Activated T-helper 1 cell treated with anti-CD3 and anti-CD28 coated beads, Interleukin-2, amount 50 U/mL, for 16 hours (primary cell): ENCODE measurements at regions not wholly inside any gene's neighbourhood (a gene's known extent, or its start where the extent isn't known, plus 50 kb on each side); places are given as distances from the start of the nearest gene placed in this dataset.

Source experiments
- DNase-seq, 2 donors: peaks; one replicate each; pipeline ENCODE4 v3.0.0-alpha.2; 2020; ENCODE audit warnings: low read depth in 1 of 2, low spot score in 1 of 2

DNA sequence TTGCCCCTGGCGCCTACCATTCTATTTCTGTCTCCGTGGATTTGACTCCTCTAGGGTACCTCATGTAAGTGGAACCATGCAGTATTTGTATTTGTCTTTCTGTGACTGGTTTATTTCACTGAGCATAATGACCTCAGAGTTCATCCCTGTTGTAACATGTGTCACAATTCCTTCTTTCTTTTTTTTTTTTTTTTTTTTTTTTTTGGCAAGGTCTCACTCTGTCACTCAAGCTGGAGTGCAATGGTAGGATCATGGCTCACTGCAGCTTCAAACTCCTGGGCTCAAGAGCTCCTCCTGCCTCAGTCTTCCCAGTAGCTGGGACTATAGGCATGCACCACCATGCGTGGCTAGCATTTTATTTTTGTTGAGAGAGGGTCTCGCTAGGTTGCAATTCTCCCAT is 74.0 kb upstream of the SEPTIN5 start:
- no peak for DNase-seq

DNA sequence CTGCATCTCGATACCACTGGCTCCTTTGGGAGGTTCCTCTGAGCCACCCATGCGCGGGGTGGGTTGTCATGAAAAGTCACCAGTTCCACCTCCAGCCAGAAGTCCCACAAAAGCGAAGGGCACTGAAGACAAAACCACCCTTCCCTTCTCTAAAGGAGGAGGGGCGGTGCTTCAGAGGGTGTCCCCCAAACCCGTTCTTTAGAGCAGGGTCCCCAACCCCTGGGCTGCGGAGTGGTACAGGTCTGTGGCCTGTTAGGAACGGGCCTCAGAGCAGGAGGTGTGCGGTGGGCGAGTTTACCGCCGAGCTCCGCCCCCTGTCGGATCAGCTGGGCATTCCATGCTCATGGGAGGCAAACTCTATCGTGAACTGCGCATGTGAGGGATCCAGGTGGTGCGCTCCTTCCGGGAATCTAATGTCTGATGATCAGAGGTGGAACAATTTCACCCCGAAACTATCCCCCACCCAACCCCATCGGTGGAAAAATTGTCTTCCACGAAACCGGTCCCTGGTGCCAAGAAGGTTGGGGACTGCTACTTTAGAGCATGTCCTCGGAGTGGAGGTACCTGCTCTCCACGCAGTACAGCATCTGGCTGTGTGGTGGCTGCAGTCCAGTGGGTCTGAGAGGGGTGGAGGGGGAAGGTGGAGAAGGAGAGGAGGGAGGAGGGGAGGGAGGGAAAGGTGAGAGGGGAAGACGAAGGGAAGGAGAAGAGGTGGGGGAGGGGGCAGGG is 72.9 kb upstream of the SEPTIN5 start:
- no peak for DNase-seq

DNA sequence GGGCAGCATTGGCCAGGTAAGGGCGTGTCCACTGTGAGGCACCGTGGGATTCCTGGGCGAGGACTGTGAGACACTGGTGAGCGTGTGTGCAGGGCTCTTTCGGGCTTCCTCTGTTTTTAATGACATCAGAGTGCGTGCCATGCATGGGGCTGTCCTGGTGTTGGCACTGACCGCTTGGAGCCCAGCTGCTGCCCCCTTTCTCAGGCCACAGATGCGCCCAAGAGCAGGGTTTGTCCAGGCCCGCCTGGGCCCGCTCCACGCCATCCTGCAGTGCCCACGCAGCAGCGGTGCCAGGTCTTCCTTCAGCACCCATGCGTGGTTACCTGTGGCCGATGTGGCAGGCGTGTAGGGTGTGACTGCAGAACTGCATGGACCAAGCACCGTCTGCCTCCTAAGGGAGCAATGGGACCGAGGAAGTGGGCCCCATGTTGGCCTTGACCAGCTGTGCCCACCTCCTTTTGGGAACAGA is 72.3 kb upstream of the SEPTIN5 start:
- no peak for DNase-seq

DNA sequence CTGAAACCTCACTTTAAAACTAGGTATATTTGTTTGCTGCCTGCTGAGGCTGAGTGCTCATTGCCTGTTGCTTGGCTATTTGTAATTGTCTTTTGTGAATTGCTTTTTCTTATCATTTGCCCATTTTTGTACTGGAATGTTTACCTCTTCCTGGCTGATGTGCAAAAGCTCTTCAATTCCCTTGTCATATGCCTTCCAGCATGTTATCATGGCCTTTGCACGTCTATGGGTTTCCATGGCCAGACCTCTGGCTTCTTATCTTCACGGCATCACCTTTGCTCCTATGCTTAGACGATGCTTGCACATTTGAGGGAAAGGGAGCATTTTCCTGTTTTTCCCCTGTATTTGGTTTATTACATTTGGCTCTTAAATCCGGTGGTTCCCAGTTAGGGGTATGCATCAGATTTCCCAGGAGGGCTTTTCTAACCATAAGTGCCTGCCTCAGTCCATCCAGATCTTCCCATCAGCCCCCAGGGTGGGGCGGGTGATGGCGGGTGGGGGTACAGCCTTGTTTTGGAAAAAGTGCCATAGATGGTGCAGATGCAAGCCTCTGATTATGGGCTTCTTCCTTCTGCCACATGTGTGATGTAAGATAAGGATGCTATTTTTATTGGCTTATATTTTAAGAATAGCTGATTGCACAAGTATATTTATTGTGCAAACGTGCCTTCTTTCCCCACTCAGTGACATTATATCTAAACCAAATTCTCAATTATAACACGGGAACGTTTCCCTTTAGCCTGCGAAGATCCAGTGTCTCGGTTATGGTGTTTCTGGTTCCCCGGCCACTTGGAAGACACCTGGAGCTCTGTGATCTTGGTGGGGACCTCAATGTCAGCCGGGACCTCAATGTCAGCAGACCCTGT is 70.6 kb upstream of the SEPTIN5 start:
- no peak for DNase-seq

DNA sequence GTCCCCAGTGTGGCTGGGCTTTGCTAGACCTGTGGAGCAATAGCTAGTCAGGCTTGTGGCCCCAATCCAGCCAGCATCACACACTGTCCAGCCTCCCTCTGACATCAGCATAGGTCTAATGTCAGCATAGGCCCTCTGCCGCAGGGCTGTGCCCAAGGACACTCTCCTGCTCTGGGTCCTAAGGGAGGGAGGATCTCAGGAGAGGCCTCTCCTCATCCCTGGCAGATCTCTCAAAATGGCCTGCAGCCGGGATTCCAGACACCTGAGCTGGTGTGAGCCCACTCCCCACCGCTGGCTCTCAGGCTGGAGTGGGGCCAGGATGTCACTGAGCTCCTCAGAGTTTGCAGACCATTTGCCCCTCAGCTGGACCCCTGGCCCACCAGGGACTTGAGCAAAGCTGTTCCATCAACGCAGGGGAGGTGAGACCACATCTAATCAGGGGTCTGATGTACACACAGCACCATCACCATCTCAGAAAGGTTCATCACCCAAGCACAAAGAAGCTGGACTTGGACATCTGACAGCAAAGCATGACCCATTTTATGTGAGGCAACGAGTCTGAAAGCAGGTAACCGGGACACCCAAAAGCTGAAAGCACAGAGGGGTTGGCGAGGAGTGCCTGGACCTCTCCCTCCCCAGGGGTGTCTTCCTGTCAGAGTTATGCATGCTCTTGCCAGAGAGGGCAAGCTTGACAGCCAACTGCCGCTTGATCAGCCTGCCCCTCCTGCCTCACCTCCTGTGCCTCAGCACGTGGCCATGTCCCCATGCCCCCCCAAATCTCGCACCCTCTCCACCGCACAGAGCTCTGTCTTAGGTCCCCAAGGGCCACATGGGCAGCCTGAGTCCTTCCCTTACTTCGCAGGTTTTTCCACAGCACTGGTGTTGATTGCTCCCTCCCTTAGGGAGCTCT is 69.7 kb upstream of the SEPTIN5 start:
- DNase-seq = no peak

DNA sequence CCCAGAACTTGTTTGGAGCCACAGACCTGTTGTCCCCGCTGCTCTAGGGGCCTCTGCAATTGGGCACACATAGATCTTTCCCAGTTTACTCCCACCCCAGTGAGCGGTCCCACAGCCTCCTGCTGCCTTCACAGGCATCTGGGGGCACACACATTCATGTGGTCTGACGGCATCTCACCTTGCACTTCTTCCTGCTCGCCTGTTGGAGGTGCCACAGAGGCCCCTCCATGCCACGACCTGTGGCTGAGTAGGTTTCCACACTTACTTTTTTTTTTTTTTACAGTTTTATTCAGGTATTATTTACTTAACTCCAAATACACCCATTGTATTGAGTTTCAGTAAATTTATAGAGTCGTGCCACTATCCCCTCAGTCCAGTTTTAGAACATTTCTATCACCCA is 68.9 kb upstream of the SEPTIN5 start:
- no peak for DNase-seq

DNA sequence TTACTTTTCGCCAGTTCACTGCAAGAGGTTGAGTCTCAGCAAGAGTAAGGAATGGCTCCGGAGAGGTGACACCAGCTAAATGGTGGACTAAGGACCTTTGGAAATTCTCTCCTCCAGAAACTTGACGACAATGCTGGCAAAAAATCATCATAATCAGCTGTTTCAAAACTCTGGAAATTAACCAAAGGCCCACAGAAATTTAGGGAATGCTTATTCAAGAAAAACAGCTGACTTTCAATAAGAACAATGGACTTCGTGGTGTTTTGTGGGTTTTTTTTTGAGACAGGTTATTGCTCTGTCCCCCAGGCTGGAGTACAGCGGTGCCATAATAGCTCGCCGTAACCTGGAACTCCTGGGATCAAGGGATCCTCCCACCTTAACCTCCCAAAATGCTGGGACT is 68.4 kb upstream of the SEPTIN5 start:
- no peak for DNase-seq

DNA sequence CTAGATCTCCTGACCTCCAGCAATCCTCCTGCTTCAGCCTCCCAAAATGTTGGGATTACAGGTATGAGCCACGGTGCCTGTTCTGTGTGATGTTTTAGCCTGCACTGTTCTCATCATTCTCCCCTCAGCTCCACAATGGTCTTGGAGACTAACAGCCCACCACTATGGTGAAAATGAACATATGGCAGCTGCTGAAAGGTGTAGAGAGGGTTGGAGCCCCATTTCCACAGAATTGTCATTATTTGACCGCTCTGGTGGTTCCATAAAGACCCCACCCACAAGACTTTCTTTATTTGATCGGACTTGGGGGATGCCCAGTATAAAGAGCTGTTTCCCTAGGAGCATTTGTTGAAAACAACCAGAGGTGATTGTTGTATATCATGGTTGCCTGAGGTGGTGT is 67.9 kb upstream of the SEPTIN5 start:
- DNase-seq = no peak

DNA sequence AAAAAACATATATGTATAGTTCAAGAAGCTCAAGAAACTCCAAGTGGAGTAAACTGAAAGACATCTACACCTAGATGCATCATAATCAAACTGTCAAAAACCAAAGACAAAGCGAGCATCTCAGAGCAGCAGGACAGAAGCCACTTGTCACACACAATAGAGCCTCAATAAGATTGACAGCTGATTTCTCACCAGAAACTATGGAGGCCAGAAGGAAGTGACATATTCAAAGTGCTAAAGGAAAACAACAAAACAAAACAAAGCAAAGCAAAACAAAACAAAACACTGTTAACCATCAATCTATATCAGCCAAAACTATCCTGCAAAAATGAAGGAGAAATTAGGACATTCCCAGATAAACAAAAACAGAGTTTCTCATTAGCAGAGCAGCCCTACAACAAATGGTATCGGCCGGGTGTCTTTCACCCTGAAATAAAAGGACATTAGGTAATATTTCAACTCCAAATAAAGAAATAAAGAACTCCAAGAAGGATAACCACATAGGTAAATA is 65.8 kb upstream of the SEPTIN5 start:
- no peak for DNase-seq

DNA sequence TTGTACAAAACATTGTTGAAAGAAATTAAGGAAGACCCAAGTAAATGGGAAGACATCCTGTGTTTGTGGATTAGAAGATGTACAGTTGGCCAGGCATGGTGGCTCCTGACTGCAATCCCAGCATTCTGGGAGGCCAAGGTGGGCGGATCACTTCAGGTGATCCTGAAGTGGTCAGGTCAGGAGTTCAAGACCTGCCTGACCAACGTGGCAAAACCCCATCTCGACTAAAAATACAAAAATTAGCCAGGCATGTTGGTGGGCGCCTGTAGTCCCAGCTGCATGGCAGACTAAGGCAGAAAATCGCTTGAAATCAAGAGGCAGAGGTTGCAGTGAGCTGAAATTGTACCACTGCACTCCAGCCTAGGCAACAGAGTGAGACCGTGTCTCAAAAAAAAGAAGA is 62.0 kb upstream of the SEPTIN5 start:
- DNase-seq = no peak

DNA sequence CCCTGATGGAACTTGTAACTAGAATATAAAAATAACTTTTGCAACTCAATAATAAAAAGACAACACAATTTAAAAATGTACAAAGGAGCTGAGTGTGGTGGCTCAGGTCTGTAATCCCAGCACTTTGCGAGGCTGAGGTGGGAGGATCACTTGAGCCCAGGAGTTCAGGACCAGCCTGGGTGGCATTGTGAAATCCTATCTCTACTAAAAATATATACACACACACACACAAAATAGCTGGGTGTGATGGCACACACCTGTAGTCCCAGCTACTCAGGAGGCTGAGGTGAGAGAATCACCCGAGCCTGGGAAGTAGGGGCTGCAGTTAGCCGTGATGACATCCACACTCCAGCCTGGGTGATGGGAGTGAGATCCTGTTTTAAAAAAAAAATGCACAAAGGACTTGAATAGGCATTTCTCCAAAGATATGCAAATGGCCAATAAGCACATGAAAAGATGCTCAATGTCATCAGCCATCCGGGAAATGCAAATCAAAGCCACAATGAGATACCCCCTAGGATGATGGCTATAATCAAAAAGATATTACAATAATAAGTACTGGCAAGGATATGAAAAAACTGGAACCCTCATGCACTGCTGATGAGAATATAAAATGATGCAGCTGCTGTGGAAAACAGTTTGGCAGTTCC is 59.8 kb upstream of the SEPTIN5 start:
- DNase-seq = no peak

DNA sequence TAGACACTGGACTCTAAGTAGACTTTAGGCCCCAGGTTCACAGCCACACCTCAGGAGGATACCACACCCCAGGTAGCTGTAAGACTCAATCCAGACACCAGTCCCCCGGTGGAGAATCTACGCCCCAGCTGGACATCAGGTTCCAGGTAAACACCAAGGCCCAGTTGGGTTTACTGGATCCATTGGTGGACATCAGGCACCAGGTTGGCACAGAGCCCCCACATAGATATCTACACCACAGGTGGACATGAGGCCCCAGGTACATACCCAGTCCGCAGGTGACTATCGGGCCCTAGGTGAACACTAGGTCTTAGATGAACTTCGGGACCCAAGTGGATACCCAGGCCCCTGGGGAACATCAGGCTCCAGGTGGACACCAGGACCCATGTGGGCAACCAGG is 58.9 kb upstream of the SEPTIN5 start:
- no peak for DNase-seq

DNA sequence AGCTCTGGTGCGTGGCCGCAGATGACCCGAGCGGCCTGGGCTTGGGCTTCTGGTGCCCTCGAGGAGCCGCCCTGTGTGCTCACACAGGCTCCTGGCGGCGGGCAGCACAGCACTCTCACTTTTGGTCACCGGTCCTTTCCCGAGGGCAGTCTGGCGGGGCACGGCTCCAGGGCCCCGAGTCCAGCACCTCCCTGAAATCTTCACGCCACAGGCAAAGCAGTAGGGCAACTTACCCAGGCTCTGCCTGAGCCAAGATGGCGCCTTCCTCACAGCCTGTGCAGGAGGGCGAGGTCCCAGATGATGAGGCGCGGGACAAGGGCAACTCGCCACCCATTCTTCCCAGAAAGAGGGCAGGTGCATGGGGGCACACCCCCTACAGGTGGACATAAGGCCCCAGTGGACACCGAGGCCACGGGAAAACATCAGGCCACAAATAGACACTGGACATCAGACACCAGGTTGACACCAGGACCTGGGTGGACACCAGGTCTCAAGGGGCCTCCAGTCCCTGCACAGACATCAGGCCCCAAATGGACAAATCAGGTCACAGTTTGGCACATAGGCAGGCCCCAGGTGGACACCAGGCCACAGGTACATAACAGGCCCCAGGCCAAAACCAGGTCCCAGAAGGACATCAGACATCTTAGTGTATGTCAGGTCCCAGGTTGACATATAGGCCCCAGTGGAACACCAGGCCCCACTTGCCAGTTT is 57.6 kb upstream of the SEPTIN5 start:
- DNase-seq = no peak

DNA sequence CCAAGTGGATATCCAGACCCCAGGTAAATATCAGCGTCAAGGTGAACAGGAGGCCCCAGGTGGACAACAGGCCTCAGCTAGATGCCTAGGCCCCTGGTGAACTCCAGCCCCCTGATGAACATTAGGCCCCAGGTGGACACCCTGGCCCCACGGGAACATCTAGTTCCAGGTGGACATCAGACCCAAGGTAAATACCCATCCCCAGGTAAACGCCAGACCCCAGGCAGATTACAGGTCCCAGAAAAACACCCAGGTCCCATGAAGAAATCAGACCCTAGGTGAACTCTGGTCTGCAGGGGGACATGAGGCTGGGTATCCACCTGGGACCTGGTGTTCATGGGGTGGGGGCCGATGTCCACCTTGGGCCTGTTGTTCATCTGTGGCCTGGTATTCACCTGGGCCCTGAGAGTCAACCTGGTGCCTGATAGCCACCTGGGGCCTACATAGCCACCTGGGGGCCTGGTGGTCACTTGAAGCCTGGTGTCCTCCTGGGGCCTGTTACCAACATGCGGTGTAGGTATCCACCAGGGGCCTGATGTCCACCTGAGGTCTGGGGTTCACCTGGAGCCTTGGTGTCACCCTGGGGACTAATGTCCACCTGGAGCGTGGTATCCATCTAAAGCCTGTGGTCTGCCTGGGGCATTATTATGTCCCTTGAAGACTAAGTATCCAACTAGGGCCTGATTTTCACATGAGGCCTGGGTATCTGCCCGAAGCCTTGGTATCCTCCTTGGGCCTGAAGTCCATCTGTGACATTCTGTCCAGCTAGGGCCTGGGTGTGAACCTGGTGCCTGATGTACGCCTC is 56.8 kb upstream of the SEPTIN5 start:
- DNase-seq = no peak

DNA sequence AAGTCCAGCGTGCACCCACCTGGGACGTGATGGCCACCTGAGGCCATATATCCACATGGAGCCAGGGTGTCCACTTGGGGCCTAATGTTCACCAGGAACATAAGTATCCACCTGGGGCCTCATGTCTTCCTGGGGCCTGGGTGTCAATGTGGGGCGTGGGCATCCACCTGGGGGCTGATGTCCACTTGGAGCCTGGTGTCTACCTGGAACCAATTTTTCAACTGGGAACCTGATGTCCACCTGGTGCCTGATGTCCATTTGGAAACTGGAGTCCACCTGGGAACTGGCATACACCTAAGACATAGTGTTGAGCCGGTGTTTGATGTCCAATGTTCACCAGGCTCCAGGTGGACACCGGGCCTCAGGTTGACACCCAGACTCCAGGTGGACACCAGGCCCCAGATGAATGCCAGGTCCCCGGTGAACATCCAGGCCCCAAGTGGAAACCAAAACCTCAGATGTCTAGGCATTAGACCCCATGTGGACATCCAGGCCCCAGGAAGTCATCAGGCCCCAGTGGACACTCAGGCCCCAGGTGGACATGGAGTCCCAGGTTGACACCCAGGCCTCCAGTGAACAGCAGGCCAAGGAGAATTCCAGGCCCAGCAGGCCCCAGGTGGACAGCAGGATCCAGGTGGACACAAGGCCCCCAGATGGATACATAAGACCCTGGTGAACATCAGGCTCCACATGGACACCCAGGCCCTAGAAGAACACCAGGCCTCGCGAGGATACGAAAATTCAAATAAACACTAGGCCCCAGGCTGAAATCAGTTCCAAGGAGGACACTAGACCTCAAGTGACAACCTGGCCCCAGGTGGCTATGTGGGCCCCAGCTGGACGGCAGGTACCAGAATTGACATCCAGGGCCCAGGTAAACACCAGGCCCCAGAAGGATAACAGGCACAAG is 56.0 kb upstream of the SEPTIN5 start:
- DNase-seq = no peak

DNA sequence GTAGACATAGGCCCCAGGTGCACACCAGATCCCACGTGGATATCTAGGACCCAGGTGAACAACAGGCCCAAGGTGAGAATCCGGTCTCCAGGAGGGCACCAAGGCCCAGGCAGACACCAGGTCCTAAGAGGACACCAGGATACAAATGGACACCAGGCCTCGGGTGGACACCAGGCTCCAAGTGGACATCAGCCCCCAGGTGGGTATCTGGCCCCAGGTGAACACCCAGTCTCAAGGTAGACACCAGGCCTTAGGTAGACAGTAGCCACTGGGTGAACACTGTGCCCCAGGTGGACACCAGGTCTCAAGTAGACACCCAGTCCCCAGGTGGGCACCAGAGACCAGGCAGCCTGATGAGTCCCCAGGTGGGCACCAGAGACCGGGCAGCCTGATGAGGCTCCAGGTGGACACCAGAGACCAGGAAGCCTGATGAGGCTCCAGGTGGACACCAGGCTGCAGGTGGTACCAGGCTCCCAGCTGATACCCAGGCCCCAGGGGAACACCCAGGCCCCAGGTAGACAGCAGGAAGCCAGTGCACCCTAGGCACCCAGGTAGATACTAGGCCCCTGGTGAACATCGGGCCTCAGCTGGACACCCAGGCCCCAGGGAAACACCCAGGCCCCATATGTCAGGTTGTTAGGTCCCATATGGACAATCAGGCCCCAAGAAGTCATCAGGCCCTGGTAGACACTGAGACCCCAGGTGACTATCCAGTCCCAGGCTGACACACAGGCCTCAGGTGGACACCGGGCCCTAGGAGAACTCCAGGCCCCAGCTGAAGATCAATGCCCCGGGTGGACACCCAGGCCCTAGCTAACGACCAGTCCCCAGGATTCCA is 55.1 kb upstream of the SEPTIN5 start:
- DNase-seq = no peak

DNA sequence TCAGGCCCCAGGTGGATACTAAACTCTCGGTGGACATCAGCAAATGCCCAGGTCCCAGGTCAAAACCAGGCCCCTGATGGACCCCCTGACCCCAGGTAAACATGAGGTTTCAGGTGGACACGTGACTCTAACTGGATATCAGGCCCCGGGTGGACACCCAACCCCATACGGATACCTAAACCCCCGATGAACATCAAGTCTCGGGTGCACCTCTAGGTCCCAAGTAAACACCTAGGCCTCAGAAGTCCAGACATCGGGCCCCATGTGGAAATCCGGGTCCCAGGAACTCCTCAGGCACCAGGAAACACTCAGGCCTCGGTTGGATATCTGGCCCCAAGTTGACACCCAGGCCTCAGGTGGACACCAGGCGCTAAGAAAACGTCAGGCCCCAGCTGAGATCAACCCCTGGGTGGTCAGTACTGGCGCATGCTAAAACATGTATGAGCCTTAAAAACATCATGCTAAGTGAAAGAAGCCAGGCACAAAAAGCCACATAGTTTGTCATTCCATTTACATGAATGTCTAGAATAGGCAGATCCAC is 54.4 kb upstream of the SEPTIN5 start:
- no peak for DNase-seq
